DND-41 (cell line): ENCODE measurements at regions not wholly inside any gene's neighbourhood (a gene's known extent, or its start where the extent isn't known, plus 50 kb on each side); places are given as distances from the start of the nearest gene placed in this dataset.

ENCODE experiments used
- ATAC-seq: fragments of 200-7000 bp; cut with Tn5 transposase; 3 replicates; pipeline ENCODE4 v1.9.1; 2021; ENCODE audit warnings: low read depth; ENCODE audit not compliant: insufficient read depth
- DNase-seq: peaks from one replicate; pipeline ENCODE4 v3.0.0-alpha.2; 2020
- H2AFZ ChIP-seq: 2 replicates; pipeline ENCODE4 v1.6.0; 2012; ENCODE audit warnings: low read depth, low read length
- H3K27ac ChIP-seq: 2 replicates; pipeline ENCODE4 v1.5.1; 2012; ENCODE audit warnings: low read length, inconsistent platforms
- H3K27me3 ChIP-seq: fragments of 200-600 bp; sonication (generic); 2 replicates; pipeline ENCODE4 v1.6.0; 2012; ENCODE audit warnings: low read length, mild to moderate bottlenecking, inconsistent platforms; ENCODE audit not compliant: insufficient read depth, poor library complexity
- H3K36me3 ChIP-seq: 2 replicates; pipeline ENCODE4 v1.5.1; 2012; ENCODE audit warnings: low read length, inconsistent platforms; ENCODE audit not compliant: insufficient read depth
- H3K4me1 ChIP-seq: 2 replicates; pipeline ENCODE4 v1.5.1; 2012; ENCODE audit warnings: mild to moderate bottlenecking, low read length; ENCODE audit not compliant: insufficient read depth
- H3K4me2 ChIP-seq: 2 replicates; pipeline ENCODE4 v1.6.0; 2012; ENCODE audit warnings: mild to moderate bottlenecking, moderate library complexity, low read length, inconsistent platforms; ENCODE audit not compliant: insufficient read depth
- H3K4me3 ChIP-seq, 2 experiments: fragments of 200-600 bp in 1 of 2; shearing (Covaris generic) in 1 of 2; 2 replicates each; pipeline ENCODE4 v1.5.1; 2012 to 2016; ENCODE audit warnings: inconsistent platforms in 2 of 2, low read length in 2 of 2, mild to moderate bottlenecking in 2 of 2, low read depth in 1 of 2, moderate library complexity in 1 of 2
- H3K79me2 ChIP-seq: 2 replicates; pipeline ENCODE4 v1.6.0; 2012; ENCODE audit warnings: low read length, inconsistent platforms; ENCODE audit not compliant: insufficient read depth
- H3K9ac ChIP-seq: 2 replicates; pipeline ENCODE4 v1.6.0; 2012; ENCODE audit warnings: low read depth, mild to moderate bottlenecking, inconsistent platforms, low read length, moderate library complexity
- H3K9me3 ChIP-seq: 2 replicates; pipeline ENCODE4 v1.5.1; 2012; ENCODE audit warnings: low read length, moderate library complexity, mild to moderate bottlenecking, inconsistent platforms; ENCODE audit not compliant: insufficient read depth, severe bottlenecking
- H4K20me1 ChIP-seq: 2 replicates; pipeline ENCODE4 v1.6.0; 2012; ENCODE audit warnings: low read length; ENCODE audit not compliant: insufficient read depth
- EZH2 ChIP-seq: IDR thresholded peaks from 3 replicates; pipeline ENCODE4 v1.6.1; 2012; ENCODE audit warnings: borderline replicate concordance, low read depth, mild to moderate bottlenecking, moderate library complexity, low read length, inconsistent platforms; ENCODE audit not compliant: severe bottlenecking
- TF ChIP-seq, protein P1 (sequence below): IDR thresholded peaks from 2 replicates; pipeline ENCODE4 v1.5.1; 2012; ENCODE audit warnings: borderline replicate concordance, low read length, moderate library complexity, mild to moderate bottlenecking; ENCODE audit not compliant: poor library complexity, severe bottlenecking; ENCODE audit errors: extremely low read depth

DNA sequence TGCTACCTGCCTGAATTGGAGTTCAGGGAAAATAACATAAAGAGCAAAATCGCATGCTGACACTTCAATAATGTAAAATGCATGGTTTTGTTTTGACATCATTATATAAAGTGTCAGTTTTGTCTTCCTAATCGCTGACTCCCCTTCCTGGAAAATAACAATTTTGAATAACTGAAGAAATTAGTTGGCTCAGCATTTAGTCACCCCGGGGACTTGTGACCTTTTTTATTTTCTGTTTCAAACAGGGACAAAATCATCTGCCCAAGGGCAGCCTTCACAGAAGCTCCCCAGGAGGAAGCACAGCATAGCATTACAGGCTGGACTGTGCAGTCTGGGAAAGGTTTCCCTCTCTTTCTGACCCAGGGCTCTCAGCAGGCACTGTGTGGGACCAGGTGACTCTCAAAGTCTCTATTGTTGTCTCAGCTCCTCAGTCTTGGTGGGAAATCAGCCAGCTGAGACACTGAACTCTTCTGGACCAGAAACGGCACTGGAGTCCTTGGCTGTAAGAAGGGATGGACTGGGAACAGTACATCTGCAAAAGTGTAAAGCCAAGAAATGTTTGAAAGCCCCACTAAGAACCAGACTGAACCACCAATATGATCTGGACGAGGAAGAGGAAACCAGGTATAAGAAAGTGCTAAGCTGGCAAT, 671.3 kb upstream of the KLF4 start:
- no peak for TF ChIP-seq EZH2
- TF ChIP-seq, protein P1, sequence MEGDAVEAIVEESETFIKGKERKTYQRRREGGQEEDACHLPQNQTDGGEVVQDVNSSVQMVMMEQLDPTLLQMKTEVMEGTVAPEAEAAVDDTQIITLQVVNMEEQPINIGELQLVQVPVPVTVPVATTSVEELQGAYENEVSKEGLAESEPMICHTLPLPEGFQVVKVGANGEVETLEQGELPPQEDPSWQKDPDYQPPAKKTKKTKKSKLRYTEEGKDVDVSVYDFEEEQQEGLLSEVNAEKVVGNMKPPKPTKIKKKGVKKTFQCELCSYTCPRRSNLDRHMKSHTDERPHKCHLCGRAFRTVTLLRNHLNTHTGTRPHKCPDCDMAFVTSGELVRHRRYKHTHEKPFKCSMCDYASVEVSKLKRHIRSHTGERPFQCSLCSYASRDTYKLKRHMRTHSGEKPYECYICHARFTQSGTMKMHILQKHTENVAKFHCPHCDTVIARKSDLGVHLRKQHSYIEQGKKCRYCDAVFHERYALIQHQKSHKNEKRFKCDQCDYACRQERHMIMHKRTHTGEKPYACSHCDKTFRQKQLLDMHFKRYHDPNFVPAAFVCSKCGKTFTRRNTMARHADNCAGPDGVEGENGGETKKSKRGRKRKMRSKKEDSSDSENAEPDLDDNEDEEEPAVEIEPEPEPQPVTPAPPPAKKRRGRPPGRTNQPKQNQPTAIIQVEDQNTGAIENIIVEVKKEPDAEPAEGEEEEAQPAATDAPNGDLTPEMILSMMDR: no peak
- H2AFZ ChIP-seq: no peak overlapping the region
- no peaks in the 10 kb centered on the region for H3K4me1 ChIP-seq
- no peak for ATAC-seq
- DNase-seq: no peak
- H3K27ac ChIP-seq: no peak overlapping the region
- no peaks in the 10 kb centered on the region for H3K27me3 ChIP-seq
- H3K4me2 ChIP-seq: no peak overlapping the region
- no peaks in the 10 kb centered on the region for H3K9me3 ChIP-seq
- H3K9ac ChIP-seq: no peak overlapping the region
- H3K36me3 ChIP-seq: no peaks in the 10 kb centered on the region
- no peaks in the 10 kb centered on the region for H4K20me1 ChIP-seq
- no peak overlapping the region for H3K4me3 ChIP-seq
- no peaks in the 10 kb centered on the region for H3K79me2 ChIP-seq

DNA sequence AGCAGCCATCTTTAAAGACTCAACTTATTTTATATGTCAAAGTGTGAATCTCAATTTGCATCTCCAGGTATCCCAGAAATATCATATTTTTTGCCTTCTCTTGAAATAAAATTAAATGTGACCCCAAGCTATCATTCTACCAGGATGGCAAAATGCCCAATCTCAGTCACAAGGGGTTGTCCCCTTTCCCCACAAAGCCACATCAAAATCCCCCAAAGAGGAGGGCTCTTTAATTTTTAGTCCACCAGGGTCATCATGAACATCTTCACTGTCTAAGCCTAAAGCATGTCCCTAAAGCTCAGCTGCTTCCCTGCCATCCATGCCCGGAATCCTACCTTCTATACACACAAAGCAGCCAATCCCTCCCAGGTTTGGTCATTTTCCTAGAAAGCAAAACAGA, 670.5 kb upstream of the KLF4 start:
- H4K20me1 ChIP-seq: no peaks in the 10 kb centered on the region
- H3K27me3 ChIP-seq: no peaks in the 10 kb centered on the region
- H2AFZ ChIP-seq: no peak overlapping the region
- H3K36me3 ChIP-seq: no peaks in the 10 kb centered on the region
- H3K9ac ChIP-seq: no peak overlapping the region
- TF ChIP-seq, protein P1: no peak
- ATAC-seq (no peak), DNase-seq (no peak)
- H3K9me3 ChIP-seq: no peaks in the 10 kb centered on the region
- no peak overlapping the region for H3K27ac ChIP-seq
- H3K4me3 ChIP-seq: no peak overlapping the region
- H3K4me2 ChIP-seq: no peak overlapping the region
- H3K4me1 ChIP-seq: no peaks in the 10 kb centered on the region
- H3K79me2 ChIP-seq: no peaks in the 10 kb centered on the region

DNA sequence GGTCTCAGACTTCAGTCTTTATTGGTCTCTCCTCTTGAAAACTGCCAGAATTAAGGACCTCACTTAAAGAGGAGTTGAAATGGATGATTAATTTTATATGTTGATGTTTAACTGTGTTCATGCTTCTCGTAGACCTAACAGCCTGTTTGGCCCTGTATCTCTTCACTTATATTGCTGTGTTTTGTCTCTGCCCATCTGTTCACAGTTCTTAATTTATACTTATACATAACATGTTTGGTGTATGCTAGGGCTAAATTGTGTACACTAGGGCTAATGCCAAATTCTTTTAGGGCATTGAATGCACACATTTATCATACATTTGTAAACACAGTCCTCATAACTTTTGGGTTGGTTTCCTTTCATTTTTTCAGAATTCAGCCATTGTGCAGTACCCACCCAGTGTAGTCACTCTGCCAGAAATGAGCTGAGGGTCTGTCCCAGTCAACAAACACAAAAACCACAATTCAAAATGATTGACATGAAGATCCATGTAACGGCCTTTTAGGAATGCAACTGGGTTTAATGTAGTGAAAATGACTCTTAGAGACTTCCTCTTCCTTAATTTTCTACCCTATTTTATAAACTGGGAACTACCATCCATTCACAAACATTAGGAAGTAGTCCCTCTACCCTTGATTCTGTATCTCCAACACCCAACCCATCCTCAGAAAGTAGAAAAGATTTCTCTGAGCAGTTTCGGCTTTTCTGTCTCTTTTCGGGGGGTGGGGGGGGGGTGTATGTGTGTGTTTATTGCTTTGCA, 668.8 kb upstream of the KLF4 start:
- Histone ChIP-seq H3K9ac (no peak overlapping the region), H3K4me1 (no peaks in the 10 kb centered on the region), H3K4me3 (no peak overlapping the region), H3K4me2 (no peak overlapping the region), H3K79me2 (no peaks in the 10 kb centered on the region), H3K9me3 (no peaks in the 10 kb centered on the region), H3K36me3 (no peaks in the 10 kb centered on the region), H4K20me1 (no peaks in the 10 kb centered on the region), H3K27me3 (no peaks in the 10 kb centered on the region), H2AFZ (no peak overlapping the region), H3K27ac (no peak overlapping the region)
- DNase-seq: no peak
- TF ChIP-seq, protein P1: no peak
- TF ChIP-seq EZH2: no peak
- no peak for ATAC-seq
